KMS-11 (cell line): ENCODE measurements at regions not wholly inside any gene's neighbourhood (a gene's known extent, or its start where the extent isn't known, plus 50 kb on each side); places are given as distances from the start of the nearest gene placed in this dataset.

Source experiments
- H2AFZ ChIP-seq: fragments of 200-600 bp; sonication (generic); 2 replicates; pipeline ENCODE4 v1.6.1; 2016; ENCODE audit warnings: antibody characterized with exemption, mixed run types, low read depth
- H3K27ac ChIP-seq: fragments of 200-600 bp; sonication (generic); 2 replicates; pipeline ENCODE4 v1.6.1; 2016; ENCODE audit warnings: mild to moderate bottlenecking, mixed run types
- H3K27me3 ChIP-seq: fragments of 200-600 bp; sonication (generic); 2 replicates; pipeline ENCODE4 v1.6.1; 2017; ENCODE audit warnings: mild to moderate bottlenecking, low read depth, mixed run types, moderate library complexity; ENCODE audit not compliant: insufficient read depth
- H3K36me3 ChIP-seq: fragments of 200-600 bp; sonication (generic); 2 replicates; pipeline ENCODE4 v1.6.1; 2017; ENCODE audit warnings: mild to moderate bottlenecking, mixed run types; ENCODE audit not compliant: insufficient read depth
- H3K4me1 ChIP-seq: fragments of 200-600 bp; sonication (generic); 2 replicates; pipeline ENCODE4 v1.6.1; 2016; ENCODE audit warnings: mild to moderate bottlenecking, low read depth, mixed run types; ENCODE audit not compliant: poor library complexity, severe bottlenecking
- H3K4me2 ChIP-seq: fragments of 200-600 bp; sonication (generic); 2 replicates; pipeline ENCODE4 v1.7.0; 2016; ENCODE audit warnings: mild to moderate bottlenecking, mixed run types
- H3K4me3 ChIP-seq: fragments of 200-600 bp; sonication (generic); IDR thresholded peaks from 2 replicates; pipeline ENCODE4 v1.6.1; 2017; ENCODE audit warnings: low read depth, low read length, mixed read lengths; ENCODE audit not compliant: insufficient read depth
- H3K79me2 ChIP-seq: fragments of 200-600 bp; sonication (generic); 2 replicates; pipeline ENCODE4 v1.6.1; 2016; ENCODE audit warnings: low read depth, mixed run types; ENCODE audit not compliant: insufficient read depth
- H3K9ac ChIP-seq: fragments of 200-600 bp; sonication (generic); 2 replicates; pipeline ENCODE4 v1.6.1; 2016; ENCODE audit warnings: mild to moderate bottlenecking, mixed run types
- H4K20me1 ChIP-seq: fragments of 200-600 bp; sonication (generic); 2 replicates; pipeline ENCODE4 v1.6.1; 2016; ENCODE audit warnings: mild to moderate bottlenecking, mixed run types; ENCODE audit not compliant: insufficient read depth
- CTCF ChIP-seq: fragments of 200-600 bp; sonication (generic); conservative IDR thresholded peaks from 2 replicates; pipeline ENCODE4 v1.6.1; 2017; ENCODE audit warnings: low read depth, mild to moderate bottlenecking, antibody characterized with exemption, low read length, moderate library complexity, mixed read lengths

DNA sequence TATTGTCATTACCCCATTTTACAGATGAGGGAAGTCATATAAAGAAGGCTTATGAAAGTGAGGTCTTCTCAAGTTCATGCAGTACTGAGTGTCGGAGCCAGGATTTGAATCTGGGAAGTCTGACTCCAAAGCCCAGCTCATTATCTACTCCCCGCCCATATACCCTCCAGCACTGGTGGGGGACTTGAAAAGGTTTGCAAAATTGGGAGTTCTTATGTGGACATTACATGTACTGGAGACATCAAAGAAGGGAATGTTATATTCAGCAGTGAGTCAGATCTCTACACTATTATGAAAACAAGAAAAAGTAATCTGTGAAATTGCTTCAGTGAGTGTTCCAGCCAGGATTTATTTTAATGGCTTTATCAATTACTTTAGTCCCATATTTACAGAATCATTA lies 185.2 kb upstream of the CADPS start:
- no peak overlapping the region for H3K27ac ChIP-seq
- H2AFZ ChIP-seq: no peak overlapping the region
- no peak overlapping the region for H3K4me2 ChIP-seq
- H3K9ac ChIP-seq: no peak overlapping the region
- no peaks in the 10 kb centered on the region for H4K20me1 ChIP-seq
- H3K27me3 ChIP-seq: no peaks in the 10 kb centered on the region
- no peak overlapping the region for H3K4me3 ChIP-seq
- no peak for TF ChIP-seq CTCF
- H3K4me1 ChIP-seq: no peaks in the 10 kb centered on the region
- no peaks in the 10 kb centered on the region for H3K79me2 ChIP-seq
- H3K36me3 ChIP-seq: no peaks in the 10 kb centered on the region

DNA sequence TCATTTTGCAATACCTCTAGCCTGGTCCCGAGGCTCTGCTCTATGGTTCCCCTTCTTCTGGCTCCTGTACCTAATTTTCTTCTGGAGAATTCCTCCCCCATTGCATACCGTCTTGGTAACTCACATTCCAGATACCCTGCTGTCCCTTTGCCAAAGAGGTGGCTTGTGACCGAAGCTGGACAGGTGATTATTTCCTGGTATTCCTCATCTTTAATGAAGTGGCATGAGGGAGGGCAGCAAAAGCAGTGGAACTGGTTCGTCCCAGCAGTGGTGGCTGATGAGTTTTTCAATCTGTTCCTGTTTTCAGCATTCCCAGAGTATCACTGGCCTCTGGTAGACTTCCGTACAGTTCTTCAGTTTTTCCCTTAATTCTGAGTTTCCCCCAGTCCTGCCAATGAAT lies 186.2 kb upstream of the CADPS start:
- no peaks in the 10 kb centered on the region for H4K20me1 ChIP-seq
- no peaks in the 10 kb centered on the region for H3K79me2 ChIP-seq
- no peaks in the 10 kb centered on the region for H3K36me3 ChIP-seq
- H3K9ac ChIP-seq: no peak overlapping the region
- H3K27ac ChIP-seq: no peak overlapping the region
- no peak overlapping the region for H3K4me3 ChIP-seq
- no peak overlapping the region for H2AFZ ChIP-seq
- no peaks in the 10 kb centered on the region for H3K27me3 ChIP-seq
- H3K4me1 ChIP-seq: no peaks in the 10 kb centered on the region
- no peak overlapping the region for H3K4me2 ChIP-seq
- no peak for TF ChIP-seq CTCF

- Histone ChIP-seq H3K4me1 (no peaks in the 10 kb centered on the region), H3K4me2 (no peak overlapping the region), H3K36me3 (no peaks in the 10 kb centered on the region), H2AFZ (no peak overlapping the region), H3K27me3 (no peaks in the 10 kb centered on the region), H3K27ac (no peak overlapping the region), H3K9ac (no peak overlapping the region), H3K79me2 (no peaks in the 10 kb centered on the region), H3K4me3 (no peak overlapping the region), H4K20me1 (no peaks in the 10 kb centered on the region)
- no peak for TF ChIP-seq CTCF
Observed at GRCh38 chr3:63064209-63064755, 189.1 kb upstream of the CADPS start.

DNA sequence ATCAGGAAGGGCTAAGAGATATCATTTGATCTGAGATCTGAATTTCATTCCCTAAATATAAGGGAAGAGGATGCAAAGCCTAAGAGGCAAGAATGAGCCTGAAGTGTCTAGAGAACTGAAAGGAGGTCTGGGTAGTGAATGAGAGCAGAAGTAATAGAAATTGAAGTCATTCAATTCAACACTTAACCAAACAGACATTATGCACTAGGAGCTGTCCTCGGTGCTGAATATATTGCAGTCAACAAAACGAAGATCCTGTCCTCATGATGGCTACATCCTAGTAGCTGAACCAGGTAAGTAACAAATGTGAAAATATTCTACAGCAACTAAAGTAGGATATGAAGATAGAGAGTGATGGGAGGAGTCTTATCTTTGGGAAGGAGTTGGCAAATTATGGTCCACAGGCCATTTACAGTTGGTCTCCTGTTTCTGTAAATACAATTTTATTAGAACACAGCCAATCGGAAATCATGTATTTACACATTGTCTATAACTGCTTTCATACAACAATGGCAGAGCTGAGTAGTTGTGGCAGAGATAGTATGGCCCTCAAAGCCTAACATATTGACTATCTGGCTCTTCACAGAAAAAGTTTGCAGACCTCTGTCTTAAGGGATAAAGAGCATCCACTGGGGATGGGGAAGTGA lies 192.9 kb upstream of the CADPS start:
- no peaks in the 10 kb centered on the region for H3K4me1 ChIP-seq
- no peaks in the 10 kb centered on the region for H3K27me3 ChIP-seq
- no peaks in the 10 kb centered on the region for H4K20me1 ChIP-seq
- H2AFZ ChIP-seq: no peak overlapping the region
- TF ChIP-seq CTCF: no peak
- H3K79me2 ChIP-seq: no peaks in the 10 kb centered on the region
- no peaks in the 10 kb centered on the region for H3K36me3 ChIP-seq
- H3K4me3 ChIP-seq: no peak overlapping the region
- H3K4me2 ChIP-seq: no peak overlapping the region
- no peak overlapping the region for H3K9ac ChIP-seq
- no peak overlapping the region for H3K27ac ChIP-seq
